NCI-H2227 treated with DMSO at 0.1 percent for 48 hours (cell line): ENCODE measurements at regions not wholly inside any gene's neighbourhood (a gene's known extent, or its start where the extent isn't known, plus 50 kb on each side); places are given as distances from the start of the nearest gene placed in this dataset.

ENCODE experiments used
- DNase-seq: peaks from one replicate; lab custom pipeline; 2025; lab: John Stamatoyannopoulos, UW

DNA sequence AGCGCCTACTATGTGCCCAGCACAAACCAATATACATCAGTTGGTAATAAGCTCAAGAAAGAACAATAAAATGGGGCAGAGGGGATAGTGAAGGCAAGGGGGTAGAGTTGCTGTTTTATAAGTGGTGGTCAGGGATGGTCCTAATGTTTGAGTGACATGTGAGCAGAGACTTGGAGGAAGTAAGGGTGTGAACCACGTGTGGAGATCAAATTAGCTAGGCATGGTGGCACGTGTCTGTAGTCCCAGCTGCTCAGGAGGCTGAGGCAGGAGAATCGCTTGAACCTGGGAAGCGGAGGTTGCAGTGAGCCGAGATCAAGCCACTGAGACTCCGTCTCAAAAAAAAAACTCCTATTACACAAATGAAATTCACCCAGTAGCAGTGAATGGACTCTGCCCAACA, 56.5 kb downstream of the IRX6 start:
- no peak for DNase-seq

DNA sequence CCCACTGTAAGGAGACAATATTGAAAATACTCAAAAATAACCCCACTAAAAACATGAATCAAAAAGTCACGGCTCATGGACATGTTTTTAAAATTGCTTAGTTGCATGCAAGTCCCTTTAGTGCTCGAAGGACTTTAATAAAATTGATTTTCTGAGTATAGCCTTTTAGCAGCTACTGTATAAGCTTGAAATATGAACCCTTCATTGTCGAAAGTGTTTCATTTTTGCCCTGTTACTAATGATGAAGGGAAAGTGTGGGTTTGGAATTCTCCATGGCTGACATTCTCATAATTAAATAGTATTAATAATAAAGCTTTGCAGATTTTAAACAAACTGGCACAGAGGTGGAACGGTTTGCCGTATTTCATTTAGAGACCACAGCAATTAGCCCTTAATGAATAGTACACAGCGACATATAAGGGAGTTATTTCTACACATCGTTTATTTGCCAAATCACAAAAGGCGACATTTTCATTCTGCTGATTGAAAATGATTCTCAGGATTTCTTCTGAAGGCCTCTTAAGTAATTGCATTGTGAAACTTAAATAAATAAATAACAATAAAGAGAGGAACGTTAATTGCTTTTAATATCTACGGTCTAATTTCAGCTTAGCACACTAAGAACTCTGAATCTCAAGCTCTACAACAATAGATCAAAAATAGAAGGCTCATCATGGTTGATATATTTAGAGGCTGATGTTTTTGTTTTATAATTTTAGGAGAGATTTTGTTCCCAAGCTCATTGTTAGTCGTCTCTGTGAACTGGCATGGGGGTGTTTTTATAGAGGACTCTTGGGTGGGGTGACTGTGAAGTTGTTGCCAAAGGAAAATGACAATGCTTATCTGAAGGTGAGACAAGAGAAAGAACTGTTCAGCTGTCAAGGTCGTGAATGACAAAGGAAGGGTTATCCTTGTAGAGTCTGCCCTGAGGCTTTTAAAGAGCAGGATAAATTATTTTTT, 60.6 kb downstream of the IRX6 start:
- no peak for DNase-seq

- no peak for DNase-seq
These were observed 61.4 kb downstream of the IRX6 start for GRCh38 chr16:55385359-55385758.

DNA sequence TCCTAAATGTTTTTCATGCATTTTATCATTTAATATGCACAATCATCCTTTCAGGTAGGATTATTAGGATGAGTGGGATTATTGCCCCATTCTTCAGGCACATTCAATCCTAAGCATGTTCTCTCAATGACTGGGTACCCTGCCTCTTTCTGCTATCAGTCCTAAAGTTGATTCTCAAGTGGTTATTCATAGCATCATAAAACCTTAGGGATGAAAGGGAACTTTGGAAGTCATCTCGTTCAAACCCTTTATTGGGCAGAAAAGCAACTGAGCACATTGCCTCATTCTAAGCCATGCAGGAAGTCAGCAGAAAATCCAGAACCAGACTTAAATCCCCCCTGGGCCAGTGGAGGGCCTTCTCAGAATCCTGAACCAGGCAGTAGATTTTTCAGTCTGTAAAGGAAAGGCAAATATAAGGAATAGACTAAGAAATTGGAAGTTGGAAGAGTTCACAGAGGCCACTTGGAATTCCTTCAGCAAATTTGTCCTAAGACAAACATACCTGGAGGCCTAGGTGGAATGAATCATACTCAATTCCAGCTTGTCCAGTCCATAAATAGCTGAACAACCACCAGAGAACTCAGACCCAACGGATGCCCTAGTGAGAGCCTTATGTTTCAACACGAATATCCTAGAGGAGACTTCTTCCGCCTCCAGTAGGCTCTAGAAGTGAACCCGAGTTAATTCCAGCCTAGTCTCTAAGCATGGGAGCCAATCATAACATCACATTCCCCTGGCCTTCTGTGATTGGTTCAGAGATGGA, 62.7 kb downstream of the IRX6 start:
- DNase-seq: no peak

DNA sequence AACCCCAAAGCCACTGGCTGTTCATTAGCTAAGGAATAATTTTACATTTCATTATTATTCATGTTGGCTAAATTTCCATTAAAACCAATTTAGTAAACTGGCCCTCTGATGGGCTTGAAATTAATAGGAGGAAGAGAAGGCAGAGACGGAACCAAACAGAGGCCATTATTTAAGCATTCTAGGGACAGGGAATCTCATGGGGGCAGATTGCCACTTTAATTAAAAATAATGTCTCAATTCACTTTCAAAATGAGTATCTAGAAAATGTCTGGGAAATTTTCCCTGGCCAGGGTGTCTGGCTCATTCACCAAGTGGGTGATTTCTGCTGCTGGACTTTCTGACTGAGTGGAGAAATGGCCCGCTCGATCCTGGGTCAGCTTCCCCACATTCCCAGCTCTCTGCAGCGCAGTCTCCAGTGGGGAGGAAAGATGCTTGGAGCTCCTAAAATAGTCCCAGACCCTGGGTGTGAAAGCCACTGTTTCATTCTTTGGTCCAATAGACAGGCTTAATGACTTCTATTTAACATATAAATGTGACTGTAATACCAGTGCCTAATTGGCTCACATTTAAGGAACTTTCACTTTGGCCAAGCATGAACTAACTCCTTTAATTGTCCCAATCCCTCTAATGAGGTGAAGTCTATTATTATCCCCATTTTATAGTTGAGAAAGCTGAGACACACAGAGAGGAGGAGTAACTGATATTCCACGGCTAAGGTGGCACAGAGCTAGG, 64.3 kb downstream of the IRX6 start:
- DNase-seq: no peak

GRCh38 chr16:55389426-55390073, 65.5 kb downstream of the IRX6 start:
- DNase-seq: no peak

DNA sequence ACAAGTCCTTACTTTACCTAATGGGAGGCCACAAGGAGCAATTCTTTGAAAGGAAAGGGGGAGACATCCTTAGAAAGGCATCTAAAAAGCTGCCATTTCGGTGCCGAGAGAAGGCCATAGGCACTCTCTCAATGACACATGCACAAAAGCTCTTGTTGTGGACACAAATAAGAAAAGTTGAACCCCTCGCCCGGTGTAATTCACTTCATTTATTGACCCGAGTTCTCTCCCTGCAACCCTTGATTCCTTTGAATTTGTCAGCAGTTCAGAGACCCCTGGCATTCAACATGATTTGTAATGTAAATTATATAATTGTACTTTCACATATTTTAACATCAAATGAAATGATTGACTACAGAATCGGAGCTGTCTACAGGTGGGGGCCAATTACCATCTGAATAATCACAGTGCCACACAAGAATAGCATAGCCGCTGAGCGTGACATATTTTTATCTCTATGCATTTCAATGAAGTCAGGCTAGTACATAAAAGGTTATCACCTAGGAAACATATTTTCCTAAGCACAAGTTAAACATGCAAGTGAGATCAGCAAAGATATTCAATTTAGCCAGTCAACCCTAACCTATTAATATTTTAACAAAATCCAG, 66.7 kb downstream of the IRX6 start:
- DNase-seq: no peak

DNA sequence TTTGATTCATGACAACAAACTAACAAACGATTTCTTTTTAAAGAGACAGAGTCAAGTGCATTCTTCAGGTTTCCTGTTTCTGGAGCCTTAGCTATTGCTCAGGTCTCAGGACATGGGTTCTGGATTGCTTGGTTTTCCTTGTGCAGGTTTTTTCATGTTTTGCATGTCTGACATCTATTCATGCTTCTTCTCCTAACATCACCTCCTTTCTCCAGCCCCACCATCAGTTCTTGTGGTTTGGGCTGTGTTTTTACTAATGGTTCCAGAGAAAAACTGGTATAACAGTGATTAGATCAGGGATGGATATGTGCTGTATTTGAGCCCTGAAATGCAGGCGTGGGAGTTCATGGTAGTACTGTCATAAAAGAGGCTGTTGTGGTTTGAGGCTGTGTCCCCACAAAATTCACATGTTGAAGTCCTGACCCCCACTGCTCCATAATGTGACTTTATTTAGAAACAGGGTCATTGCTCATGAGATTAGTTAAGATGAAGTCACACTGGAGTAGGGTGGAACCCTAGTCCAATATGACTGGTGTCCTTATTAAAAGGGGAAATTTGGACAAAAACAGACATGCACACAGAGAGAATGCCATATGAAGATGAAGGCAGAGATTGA, 67.9 kb downstream of the IRX6 start:
- DNase-seq: no peak

DNA sequence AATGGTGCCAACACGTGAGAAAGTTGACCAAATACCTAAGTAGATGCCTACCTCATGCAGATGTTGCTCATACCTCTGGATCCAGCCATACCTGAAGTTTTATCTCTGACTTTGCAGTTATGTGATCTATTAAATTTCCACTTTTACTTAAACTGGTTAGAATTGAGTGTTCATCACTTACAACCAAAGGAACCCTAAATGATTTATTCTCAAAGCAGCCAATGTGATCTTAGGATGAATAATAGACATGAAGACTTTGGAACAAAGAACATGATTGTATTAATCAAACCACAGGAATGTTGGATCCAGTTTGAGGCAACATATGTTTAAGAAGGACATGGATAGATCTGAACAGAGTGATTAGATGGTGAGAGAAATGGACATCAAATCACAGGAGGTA, 68.7 kb downstream of the IRX6 start:
- no peak for DNase-seq

DNA sequence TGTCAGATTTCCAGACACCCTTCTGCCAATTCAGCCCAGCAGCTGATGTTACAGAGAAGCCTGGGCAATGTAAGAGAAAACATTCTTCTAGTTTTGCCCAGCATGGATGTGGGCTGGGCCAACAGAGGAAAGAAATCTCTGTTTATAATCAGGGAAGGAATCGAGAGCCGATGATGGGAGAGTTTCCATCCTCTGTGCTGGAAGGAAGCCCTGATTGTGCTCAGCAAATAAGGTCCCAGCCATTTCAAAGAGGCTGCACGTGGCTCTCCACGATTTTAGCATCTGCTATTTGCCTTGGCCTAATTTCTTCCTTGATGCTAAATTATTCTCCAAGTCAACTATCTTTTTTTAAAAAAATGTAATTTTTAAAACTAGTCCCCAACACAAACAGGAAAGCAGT, 70.0 kb downstream of the IRX6 start:
- DNase-seq: no peak

DNA sequence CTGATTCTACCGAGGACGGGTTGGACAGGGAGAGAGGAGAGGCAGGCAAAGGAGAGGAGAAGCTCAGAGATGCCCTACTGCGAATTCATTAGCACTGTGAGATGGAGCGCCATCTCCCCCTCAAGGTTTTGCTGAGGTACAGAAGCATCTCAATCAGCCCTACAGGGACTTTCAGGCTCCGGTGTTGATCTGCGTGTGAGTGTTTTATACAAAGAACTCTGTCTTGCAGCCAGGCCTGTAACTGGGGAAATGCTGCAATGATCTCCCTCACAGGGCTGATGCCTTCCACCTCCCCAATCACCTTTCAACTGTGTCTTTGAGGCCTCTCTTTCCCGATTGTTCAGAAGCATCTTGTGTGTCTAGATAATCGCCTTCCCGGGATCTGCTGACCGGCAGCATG, 74.8 kb downstream of the IRX6 start:
- no peak for DNase-seq

GRCh38 chr16:55399911-55400310, 75.9 kb downstream of the IRX6 start:
- no peak for DNase-seq

- no peak for DNase-seq
These were observed 77.0 kb downstream of the IRX6 start for GRCh38 chr16:55401046-55401445.

- DNase-seq: no peak
These were observed 75.5 kb upstream of the MMP2 start for GRCh38 chr16:55403464-55403863.

DNA sequence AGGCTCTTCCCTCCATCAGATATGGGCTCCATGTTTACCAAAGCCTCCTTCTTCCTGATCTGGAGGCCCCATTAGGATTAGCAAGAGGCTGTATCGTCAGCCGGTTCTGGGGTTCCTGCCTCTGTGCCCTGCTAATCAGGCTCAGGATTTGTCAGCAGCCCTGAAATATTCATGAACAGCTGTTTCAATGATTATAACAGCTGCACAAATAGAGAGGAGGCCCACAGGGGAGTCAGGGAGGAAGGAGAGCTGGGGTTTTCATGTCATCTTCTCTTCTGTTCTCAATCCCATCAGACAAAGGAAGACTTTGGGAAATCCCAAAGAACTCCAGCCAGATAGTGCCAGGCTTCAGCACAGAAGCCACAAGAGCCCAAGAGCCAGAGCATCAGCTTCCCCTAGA, 72.3 kb upstream of the MMP2 start:
- no peak for DNase-seq

DNA sequence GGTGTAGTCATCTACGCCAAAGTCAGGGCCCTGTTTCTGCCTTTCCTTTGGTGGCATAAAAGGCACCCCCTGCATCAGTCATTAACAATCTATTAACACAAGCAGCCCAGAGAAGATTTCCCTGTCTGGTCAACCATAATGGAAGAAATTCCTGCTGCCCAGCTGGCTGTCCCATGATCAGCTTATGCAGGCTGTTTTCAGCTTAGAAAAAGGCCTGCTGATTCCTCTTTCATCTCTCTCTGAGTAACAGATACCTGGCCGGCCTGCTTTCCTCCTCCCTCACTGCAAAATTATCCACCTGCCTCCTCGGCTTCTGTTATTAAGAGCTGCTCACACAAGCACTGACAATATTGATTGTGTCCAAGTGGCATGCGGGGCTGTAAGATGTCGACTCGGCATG, 70.3 kb upstream of the MMP2 start:
- no peak for DNase-seq

- DNase-seq: no peak
These were observed 67.8 kb upstream of the MMP2 start for GRCh38 chr16:55411231-55411630.

DNA sequence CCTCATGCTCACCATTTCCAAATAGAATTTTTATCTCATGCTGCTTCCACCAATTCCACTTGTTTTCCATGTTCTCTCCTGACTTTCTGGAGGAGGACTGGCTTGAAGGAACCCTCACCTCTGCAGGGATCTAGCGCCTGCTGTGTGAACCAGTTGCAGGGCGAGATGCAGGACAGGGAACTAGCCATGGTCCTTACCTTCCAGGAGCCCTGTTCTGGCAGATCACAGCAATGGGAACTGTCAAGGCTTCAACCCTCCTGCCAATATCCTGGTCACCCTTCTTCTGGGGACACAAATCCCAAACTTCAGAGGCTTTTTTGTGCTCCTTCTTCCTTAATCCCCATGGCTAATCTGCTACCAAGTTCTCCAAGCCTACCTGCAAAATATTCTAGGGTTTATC, 60.4 kb upstream of the MMP2 start:
- no peak for DNase-seq

- DNase-seq: peak; percentile 46
These were observed 57.8 kb upstream of the MMP2 start for GRCh38 chr16:55421226-55421625.

- DNase-seq: peak; percentile 68
These were observed 52.0 kb upstream of the MMP2 start for GRCh38 chr16:55426865-55427484.
